Loucy (cell line): ENCODE measurements at regions not wholly inside any gene's neighbourhood (a gene's known extent, or its start where the extent isn't known, plus 50 kb on each side); places are given as distances from the start of the nearest gene placed in this dataset.

Experiments
- H2AFZ ChIP-seq: fragments of 200-600 bp; sonication (generic); 2 replicates; pipeline ENCODE4 v1.6.0; 2016; ENCODE audit warnings: antibody characterized with exemption, mild to moderate bottlenecking, low read length, moderate library complexity
- H3F3A ChIP-seq: fragments of 200-600 bp; 2 replicates; pipeline ENCODE4 v1.6.0; 2016; ENCODE audit warnings: antibody characterized with exemption, low read depth, mild to moderate bottlenecking
- H3K27me3 ChIP-seq: fragments of 200-600 bp; sonication (generic); 2 replicates; pipeline ENCODE4 v1.6.1; 2014; ENCODE audit warnings: low read length, mild to moderate bottlenecking; ENCODE audit not compliant: insufficient read depth, poor library complexity, severe bottlenecking
- H3K36me3 ChIP-seq: fragments of 200-600 bp; sonication (generic); 2 replicates; pipeline ENCODE4 v1.6.1; 2016; ENCODE audit warnings: low read length; ENCODE audit not compliant: insufficient read depth
- H3K4me1 ChIP-seq: fragments of 200-600 bp; sonication (generic); 2 replicates; pipeline ENCODE4 v1.5.1; 2014; ENCODE audit warnings: low read length, mild to moderate bottlenecking; ENCODE audit not compliant: insufficient read depth, poor library complexity, severe bottlenecking
- H3K4me2 ChIP-seq: fragments of 200-600 bp; sonication (generic); 2 replicates; pipeline ENCODE4 v1.6.0; 2014; ENCODE audit warnings: antibody characterized with exemption, low read length, low read depth, mild to moderate bottlenecking; ENCODE audit not compliant: poor library complexity, severe bottlenecking
- H3K4me3 ChIP-seq: fragments of 200-600 bp; sonication (generic); 2 replicates; pipeline ENCODE4 v1.5.1; 2014; ENCODE audit warnings: low read length, mild to moderate bottlenecking, mixed read lengths; ENCODE audit not compliant: poor library complexity, severe bottlenecking
- H3K79me2 ChIP-seq: fragments of 200-600 bp; sonication (generic); 2 replicates; pipeline ENCODE4 v1.6.1; 2014; ENCODE audit warnings: low read length; ENCODE audit not compliant: insufficient read depth
- H3K9ac ChIP-seq: fragments of 200-600 bp; sonication (generic); 2 replicates; pipeline ENCODE4 v1.6.0; 2014; ENCODE audit warnings: mild to moderate bottlenecking, low read depth, low read length, moderate library complexity; ENCODE audit not compliant: poor library complexity, severe bottlenecking
- H3K9me2 ChIP-seq: fragments of 200-600 bp; sonication (generic); replicated peaks from 2 replicates; pipeline ENCODE4 v1.6.1; 2016; ENCODE audit warnings: low read depth, low read length, mixed read lengths
- H3K9me3 ChIP-seq: fragments of 200-600 bp; sonication (generic); 2 replicates; pipeline ENCODE4 v1.6.1; 2014; ENCODE audit warnings: mild to moderate bottlenecking, antibody characterized with exemption, low read length, low read depth; ENCODE audit not compliant: insufficient read depth
- H4K20me1 ChIP-seq: fragments of 200-600 bp; sonication (generic); 2 replicates; pipeline ENCODE4 v1.6.0; 2014; ENCODE audit warnings: antibody characterized with exemption, low read length, mild to moderate bottlenecking; ENCODE audit not compliant: insufficient read depth, poor library complexity, severe bottlenecking
- EZH2phosphoT487 ChIP-seq: fragments of 200-600 bp; IDR thresholded peaks from 2 replicates; pipeline ENCODE4 v1.6.1; 2018; ENCODE audit warnings: antibody characterized with exemption, mild to moderate bottlenecking, moderate library complexity, borderline replicate concordance
- TF ChIP-seq, protein P1 (sequence below): fragments of 200-600 bp; sonication (generic); conservative IDR thresholded peaks from 2 replicates; pipeline ENCODE4 v1.5.1; 2014; ENCODE audit warnings: mild to moderate bottlenecking, antibody characterized with exemption, low read length

DNA sequence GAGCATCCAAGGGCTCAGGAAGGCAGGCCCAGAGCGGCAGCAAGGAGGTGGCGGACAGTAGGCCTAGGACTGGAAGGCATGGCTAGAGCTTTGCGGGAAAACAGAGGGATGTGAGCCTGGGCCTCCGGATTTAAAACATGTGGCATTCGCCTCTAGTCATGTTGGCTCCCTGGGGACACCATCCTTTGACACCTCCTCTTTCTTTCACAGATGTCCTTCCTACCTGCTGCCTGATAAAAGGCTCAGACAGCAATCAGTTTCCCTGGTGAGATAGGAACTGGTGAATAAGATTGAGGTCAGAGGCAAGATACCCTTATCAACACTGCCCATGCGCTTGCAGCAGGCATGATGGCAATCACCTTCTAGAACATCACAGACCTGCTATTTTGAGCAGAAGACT, 277.6 kb downstream of the SIPA1L2 start:
- Histone ChIP-seq H3K4me3 (no peak overlapping the region), H4K20me1 (no peaks in the 10 kb centered on the region), H3K27me3 (no peaks in the 10 kb centered on the region), H3K9me3 (no peaks in the 10 kb centered on the region), H3F3A (no peaks in the 10 kb centered on the region), H3K36me3 (no peaks in the 10 kb centered on the region), H3K4me1 (no peaks in the 10 kb centered on the region), H3K79me2 (no peaks in the 10 kb centered on the region), H2AFZ (no peak overlapping the region), H3K9ac (no peak overlapping the region), H3K4me2 (no peak overlapping the region), H3K9me2 (no peaks in the 10 kb centered on the region)
- TF ChIP-seq, protein P1, sequence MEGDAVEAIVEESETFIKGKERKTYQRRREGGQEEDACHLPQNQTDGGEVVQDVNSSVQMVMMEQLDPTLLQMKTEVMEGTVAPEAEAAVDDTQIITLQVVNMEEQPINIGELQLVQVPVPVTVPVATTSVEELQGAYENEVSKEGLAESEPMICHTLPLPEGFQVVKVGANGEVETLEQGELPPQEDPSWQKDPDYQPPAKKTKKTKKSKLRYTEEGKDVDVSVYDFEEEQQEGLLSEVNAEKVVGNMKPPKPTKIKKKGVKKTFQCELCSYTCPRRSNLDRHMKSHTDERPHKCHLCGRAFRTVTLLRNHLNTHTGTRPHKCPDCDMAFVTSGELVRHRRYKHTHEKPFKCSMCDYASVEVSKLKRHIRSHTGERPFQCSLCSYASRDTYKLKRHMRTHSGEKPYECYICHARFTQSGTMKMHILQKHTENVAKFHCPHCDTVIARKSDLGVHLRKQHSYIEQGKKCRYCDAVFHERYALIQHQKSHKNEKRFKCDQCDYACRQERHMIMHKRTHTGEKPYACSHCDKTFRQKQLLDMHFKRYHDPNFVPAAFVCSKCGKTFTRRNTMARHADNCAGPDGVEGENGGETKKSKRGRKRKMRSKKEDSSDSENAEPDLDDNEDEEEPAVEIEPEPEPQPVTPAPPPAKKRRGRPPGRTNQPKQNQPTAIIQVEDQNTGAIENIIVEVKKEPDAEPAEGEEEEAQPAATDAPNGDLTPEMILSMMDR, result no peak
- no peak for TF ChIP-seq EZH2phosphoT487

- Histone ChIP-seq H3K4me3 (no peak overlapping the region), H3K9ac (no peak overlapping the region), H3K9me3 (no peaks in the 10 kb centered on the region), H3K79me2 (no peaks in the 10 kb centered on the region), H3K4me1 (no peaks in the 10 kb centered on the region), H3F3A (no peaks in the 10 kb centered on the region), H3K4me2 (no peak overlapping the region), H4K20me1 (no peaks in the 10 kb centered on the region), H3K36me3 (no peaks in the 10 kb centered on the region), H3K9me2 (no peaks in the 10 kb centered on the region), H3K27me3 (no peaks in the 10 kb centered on the region), H2AFZ (no peak overlapping the region)
- TF ChIP-seq, protein P1, result no peak
- TF ChIP-seq EZH2phosphoT487, result no peak
Measured at GRCh38 chr1:232351335-232351734, 278.6 kb downstream of the SIPA1L2 start.

- Histone ChIP-seq H3K9me3 (no peaks in the 10 kb centered on the region), H3K79me2 (no peaks in the 10 kb centered on the region), H3K4me1 (no peaks in the 10 kb centered on the region), H2AFZ (no peak overlapping the region), H3K36me3 (no peaks in the 10 kb centered on the region), H3K9ac (no peak overlapping the region), H3K4me2 (no peak overlapping the region), H4K20me1 (no peaks in the 10 kb centered on the region), H3K9me2 (no peaks in the 10 kb centered on the region), H3K27me3 (no peaks in the 10 kb centered on the region), H3K4me3 (no peak overlapping the region), H3F3A (no peaks in the 10 kb centered on the region)
- TF ChIP-seq EZH2phosphoT487, result no peak
- TF ChIP-seq, protein P1, result no peak
Measured at GRCh38 chr1:232346844-232347243, 283.1 kb downstream of the SIPA1L2 start.
